CD14-positive monocyte (primary cell): ENCODE measurements at regions not wholly inside any gene's neighbourhood (a gene's known extent, or its start where the extent isn't known, plus 50 kb on each side); places are given as distances from the start of the nearest gene placed in this dataset.

Source experiments
- DNase-seq, 3 donors: peaks; one replicate each; pipeline ENCODE4 v3.0.0-alpha.2; 2011 to 2022
- H2AFZ ChIP-seq: 2 replicates; pipeline ENCODE4 v1.6.0; 2012; ENCODE audit warnings: mild to moderate bottlenecking, low read depth, low read length, inconsistent platforms; ENCODE audit not compliant: insufficient read depth, poor library complexity, severe bottlenecking
- H3K27ac ChIP-seq, 2 donors: 1 replicate in 1 of 2; 2 replicates in 1 of 2; pipeline ENCODE4 v1.5.1; 2012 to 2013; ENCODE audit warnings: low read length in 2 of 2, control low read depth in 1 of 2, inconsistent platforms in 1 of 2, low read depth in 1 of 2, mild to moderate bottlenecking in 1 of 2
- H3K27me3 ChIP-seq, 2 donors: one replicate each; pipeline versions ENCODE4 v1.6.0 to v1.6.1; 2011 to 2013; ENCODE audit warnings: low read length in 2 of 2; ENCODE audit not compliant: control insufficient read depth in 2 of 2, insufficient read depth in 2 of 2
- H3K36me3 ChIP-seq, 2 donors: replicated peaks in 1 of 2; 1 replicate in 1 of 2; 2 replicates in 1 of 2; pipeline versions ENCODE4 v1.5.1 to v1.6.1; 2012 to 2013; ENCODE audit warnings: low read length in 2 of 2, control low read depth in 1 of 2, inconsistent platforms in 1 of 2, mild to moderate bottlenecking in 1 of 2; ENCODE audit not compliant: insufficient read depth in 2 of 2, control insufficient read depth in 1 of 2
- H3K4me1 ChIP-seq, 2 donors: 1 replicate in 1 of 2; 2 replicates in 1 of 2; pipeline versions ENCODE4 v1.5.1 to v1.6.1; 2012 to 2013; ENCODE audit warnings: low read length in 2 of 2, control low read depth in 1 of 2, inconsistent platforms in 1 of 2, mild to moderate bottlenecking in 1 of 2, moderate library complexity in 1 of 2; ENCODE audit not compliant: insufficient read depth in 2 of 2, control insufficient read depth in 1 of 2
- H3K4me2 ChIP-seq: replicated peaks from 2 replicates; pipeline ENCODE3; 2012; ENCODE audit warnings: low read length, moderate library complexity, mild to moderate bottlenecking; ENCODE audit not compliant: poor library complexity, severe bottlenecking; ENCODE audit errors: extremely low read depth
- H3K4me3 ChIP-seq, 3 experiments: fragments of 200-600 bp in 1 of 3; sonication (generic) in 1 of 3; replicated peaks in 1 of 3; 1 replicate in 2 of 3; 2 replicates in 1 of 3; pipeline ENCODE4 v1.5.1; 2011 to 2013; ENCODE audit warnings: low read length in 3 of 3, mild to moderate bottlenecking in 3 of 3, control low read depth in 2 of 3, low read depth in 2 of 3, inconsistent platforms in 1 of 3, moderate library complexity in 1 of 3
- H3K79me2 ChIP-seq: 2 replicates; pipeline ENCODE4 v1.6.0; 2012; ENCODE audit warnings: mild to moderate bottlenecking, control low read depth, inconsistent platforms, low read length, moderate library complexity; ENCODE audit not compliant: insufficient read depth
- H3K9ac ChIP-seq: 2 replicates; pipeline ENCODE4 v1.6.0; 2017; ENCODE audit warnings: low read length, mild to moderate bottlenecking; ENCODE audit not compliant: insufficient read depth, poor library complexity, severe bottlenecking
- H3K9me3 ChIP-seq, 2 donors: replicated peaks in 1 of 2; 1 replicate in 1 of 2; 2 replicates in 1 of 2; pipeline versions ENCODE4 v1.5.1 to v1.6.1; 2012 to 2013; ENCODE audit warnings: low read length in 2 of 2, control low read depth in 1 of 2; ENCODE audit not compliant: control insufficient read depth in 1 of 2, insufficient read depth in 1 of 2
- H4K20me1 ChIP-seq: 2 replicates; pipeline ENCODE4 v1.6.0; 2012; ENCODE audit warnings: mild to moderate bottlenecking, low read length, control low read depth, moderate library complexity; ENCODE audit not compliant: insufficient read depth
- H3K27ac Mint-ChIP-seq, 7 donors: one replicate each; pipeline ENCODE4 v1.8.0; 2020; ENCODE audit warnings: mild to moderate bottlenecking in 7 of 7, mixed read lengths in 7 of 7, moderate library complexity in 6 of 7, inconsistent platforms in 2 of 7
- H3K27me3 Mint-ChIP-seq, 3 donors: one replicate each; pipeline ENCODE4 v1.8.0; 2021 to 2022; ENCODE audit warnings: low read depth in 3 of 3, mild to moderate bottlenecking in 3 of 3, mixed read lengths in 3 of 3, moderate library complexity in 3 of 3, inconsistent platforms in 1 of 3
- H3K36me3 Mint-ChIP-seq, 2 donors: one replicate each; pipeline ENCODE4 v1.8.0; 2020; ENCODE audit warnings: mixed read lengths in 2 of 2, inconsistent platforms in 1 of 2, mild to moderate bottlenecking in 1 of 2
- H3K4me1 Mint-ChIP-seq: one replicate; pipeline ENCODE4 v1.8.0; 2020; ENCODE audit warnings: mild to moderate bottlenecking, mixed read lengths
- H3K4me3 Mint-ChIP-seq, 2 donors: one replicate each; pipeline ENCODE4 v1.8.0; 2020; ENCODE audit warnings: mild to moderate bottlenecking in 2 of 2, mixed read lengths in 2 of 2, moderate library complexity in 1 of 2
- H3K9me3 Mint-ChIP-seq, 7 donors: one replicate each; pipeline ENCODE4 v1.8.0; 2020 to 2022; ENCODE audit warnings: mixed read lengths in 7 of 7, mild to moderate bottlenecking in 6 of 7, moderate library complexity in 6 of 7, inconsistent platforms in 2 of 7
- CTCF ChIP-seq: fragments of 200-600 bp; IDR thresholded peaks from one replicate; pipeline ENCODE4 v1.8.0; 2022; ENCODE audit warnings: antibody characterized with exemption, mild to moderate bottlenecking
- WGBS: methylation state at CpG from one replicate; pipeline ENCODE4 v1.1.5; 2013; ENCODE audit warnings: missing lambda C conversion rate; ENCODE audit not compliant: insufficient coverage; 5-methylcytosine and 5-hydroxymethylcytosine counted together
- intact Hi-C, 2 donors: fragments of 100-400 bp; cut with micrococcal nuclease; formaldehyde crosslinking; loops; one replicate each; pipeline versions ENCODE4 v1.15.0 to v1.15.1; 2023

- Histone ChIP-seq H3K9ac (no peak overlapping the region), H3K27ac (no peak overlapping the region), H2AFZ (no peak overlapping the region), H3K4me1 (peaks cover 37 to 51% of the 10 kb centered on the region in 2 donors), H3K4me3 (no peak overlapping the region), H3K36me3 (no peaks in the 10 kb centered on the region), H3K27me3 (no peaks in the 10 kb centered on the region), H3K4me2 (no peak overlapping the region), H4K20me1 (no peaks in the 10 kb centered on the region), H3K79me2 (no peaks in the 10 kb centered on the region), H3K9me3 (no peaks in the 10 kb centered on the region)
- TF ChIP-seq CTCF = no peak
- Mint-ChIP-seq H3K9me3 (peaks cover 0 to 3% (median 0%) of the 10 kb centered on the region in 7 donors), H3K27ac (peak overlapping the region in 1 of 7 donors; percentile 32), H3K4me1 (peaks cover 39% of the 10 kb centered on the region), H3K27me3 (peaks cover 0 to 6% (median 3%) of the 10 kb centered on the region in 3 donors), H3K4me3 (no peak overlapping the region), H3K36me3 (no peaks in the 10 kb centered on the region)
- no peak for DNase-seq
- intact Hi-C loops = loop anchor here in 1 of 2 donors (10.0 kb wide), 1 partner anchor 350 kb away; the partner anchor contains the start of genes RPL27A and TRIM66
- 95% methylated on average over 4 of the region's 8 CpGs for WGBS
These were observed 71.5 kb upstream of the LMO1 start for GRCh38 chr11:8335186-8335585.

GRCh38 chr11:8333811-8334401 lies 70.2 kb upstream of the LMO1 start:
- H3K4me2 ChIP-seq = no peak overlapping the region
- TF ChIP-seq CTCF = no peak
- H3K9me3 Mint-ChIP-seq = peaks cover 0 to 3% (median 0%) of the 10 kb centered on the region in 7 donors
- H3K27me3 ChIP-seq = no peaks in the 10 kb centered on the region
- no peak overlapping the region for H2AFZ ChIP-seq
- H3K27ac ChIP-seq = peak overlapping the region in 1 of 2 donors; percentile 29
- intact Hi-C loops = loop anchor here in 1 of 2 donors (10.0 kb wide), 1 partner anchor 351 kb away; the partner anchor contains the start of genes RPL27A and TRIM66
- peak overlapping the region in 1 of 2 donors; percentile 15 for H3K4me3 Mint-ChIP-seq
- 74% methylated on average over 5 of the region's 7 CpGs for WGBS
- peak; percentile 77 to 93 (median 83) for DNase-seq
- H3K79me2 ChIP-seq = no peaks in the 10 kb centered on the region
- H3K27me3 Mint-ChIP-seq = peaks cover 0 to 6% (median 3%) of the 10 kb centered on the region in 3 donors
- no peaks in the 10 kb centered on the region for H4K20me1 ChIP-seq
- H3K4me3 ChIP-seq = no peak overlapping the region
- no peak overlapping the region for H3K9ac ChIP-seq
- no peaks in the 10 kb centered on the region for H3K36me3 Mint-ChIP-seq
- peaks cover 37 to 49% of the 10 kb centered on the region in 2 donors for H3K4me1 ChIP-seq
- peaks cover 39% of the 10 kb centered on the region for H3K4me1 Mint-ChIP-seq
- H3K9me3 ChIP-seq = no peaks in the 10 kb centered on the region
- H3K36me3 ChIP-seq = no peaks in the 10 kb centered on the region
- peak overlapping the region in 5 of 7 donors; percentile 49 to 85 (median 68) for H3K27ac Mint-ChIP-seq
